Activated B cell treated with CpG ODN at 0.5 μM for 24 hours (primary cell): ENCODE measurements at regions not wholly inside any gene's neighbourhood (a gene's known extent, or its start where the extent isn't known, plus 50 kb on each side); places are given as distances from the start of the nearest gene placed in this dataset.

Experiments used
- ATAC-seq: fragments of 200-7000 bp; cut with Tn5 transposase; one replicate; pipeline ENCODE4 v1.10.0; 2021; ENCODE audit warnings: low read depth, mild to moderate bottlenecking, moderate library complexity
- CTCF ChIA-PET: fragments of 350-600 bp; sonication (Branson Sonifier 250); formaldehyde crosslinking; loops from one replicate; lab custom pipeline; 2021; ENCODE audit warnings: antibody characterized with exemption; lab: Charles Lee
- POLR2A ChIA-PET: fragments of 350-600 bp; sonication (Branson Sonifier 250); formaldehyde crosslinking; loops from one replicate; lab custom pipeline; 2021; ENCODE audit warnings: antibody characterized with exemption; lab: Charles Lee
- DNase-seq: peaks from one replicate; pipeline ENCODE4 v3.0.0; 2022
- H3K27ac Mint-ChIP-seq: one replicate; pipeline ENCODE4 v1.8.0; 2020; ENCODE audit warnings: mixed read lengths
- H3K27me3 Mint-ChIP-seq: one replicate; pipeline ENCODE4 v1.8.0; 2021; ENCODE audit warnings: mixed read lengths
- H3K36me3 Mint-ChIP-seq: one replicate; pipeline ENCODE4 v1.8.0; 2021; ENCODE audit warnings: low read depth, mixed read lengths
- H3K4me1 Mint-ChIP-seq: one replicate; pipeline ENCODE4 v1.8.0; 2021; ENCODE audit warnings: mixed read lengths
- H3K4me3 Mint-ChIP-seq: one replicate; pipeline ENCODE4 v1.8.0; 2020; ENCODE audit warnings: mild to moderate bottlenecking, mixed read lengths
- H3K9me3 Mint-ChIP-seq: one replicate; pipeline ENCODE4 v1.8.0; 2020; ENCODE audit warnings: mixed read lengths
- CTCF ChIP-seq: fragments of 200-600 bp; IDR thresholded peaks from one replicate; pipeline ENCODE4 v1.8.0; 2022; ENCODE audit warnings: antibody characterized with exemption, mild to moderate bottlenecking
- intact Hi-C: fragments of 100-400 bp; cut with micrococcal nuclease; formaldehyde crosslinking; loops from one replicate; pipeline ENCODE4 v1.15.1; 2024

- ChIA-PET CTCF (no interaction called here), POLR2A (no interaction called here)
- no peak overlapping the region for H3K4me3 Mint-ChIP-seq
- H3K27me3 Mint-ChIP-seq, result no peaks in the 10 kb centered on the region
- H3K27ac Mint-ChIP-seq, result no peak overlapping the region
- H3K9me3 Mint-ChIP-seq, result no peaks in the 10 kb centered on the region
- ATAC-seq (no peak), DNase-seq (no peak)
- intact Hi-C loops, result no loop called here
- H3K36me3 Mint-ChIP-seq, result no peaks in the 10 kb centered on the region
- H3K4me1 Mint-ChIP-seq, result no peaks in the 10 kb centered on the region
- TF ChIP-seq CTCF, result no peak
Observed at GRCh38 chr6:164130151-164130550, 715.6 kb downstream of the QKI start.

- H3K4me3 Mint-ChIP-seq, result no peak overlapping the region
- POLR2A ChIA-PET, result no interaction called here
Observed at GRCh38 chr6:164129218-164129617, 714.7 kb downstream of the QKI start.

GRCh38 chr6:164128101-164128500 is 713.6 kb downstream of the QKI start:
- Mint-ChIP-seq H3K27me3 (no peaks in the 10 kb centered on the region), H3K36me3 (no peaks in the 10 kb centered on the region), H3K4me1 (no peaks in the 10 kb centered on the region), H3K4me3 (no peak overlapping the region), H3K9me3 (no peaks in the 10 kb centered on the region), H3K27ac (no peak overlapping the region)
- no peak for TF ChIP-seq CTCF
- DNase-seq, result no peak
- intact Hi-C loops, result no loop called here
- ChIA-PET POLR2A (no interaction called here), CTCF (no interaction called here)
- ATAC-seq, result no peak

More at GRCh38 chr6:164129218-164129617, 714.7 kb downstream of the QKI start:
- ATAC-seq (no peak), DNase-seq (no peak)
- intact Hi-C loops, result no loop called here
- TF ChIP-seq CTCF, result no peak
- Mint-ChIP-seq H3K36me3 (no peaks in the 10 kb centered on the region), H3K27ac (no peak overlapping the region), H3K27me3 (no peaks in the 10 kb centered on the region), H3K9me3 (no peaks in the 10 kb centered on the region), H3K4me1 (no peaks in the 10 kb centered on the region)
- CTCF ChIA-PET, result no interaction called here

GRCh38 chr6:164124986-164125385 is 710.5 kb downstream of the QKI start:
- no peak for DNase-seq
- no peak for ATAC-seq
- intact Hi-C loops, result no loop called here
- CTCF ChIA-PET, result no interaction called here
- POLR2A ChIA-PET, result no interaction called here
- Mint-ChIP-seq H3K4me3 (no peak overlapping the region), H3K27me3 (no peaks in the 10 kb centered on the region), H3K36me3 (no peaks in the 10 kb centered on the region), H3K4me1 (no peaks in the 10 kb centered on the region), H3K9me3 (no peaks in the 10 kb centered on the region), H3K27ac (no peak overlapping the region)
- no peak for TF ChIP-seq CTCF

GRCh38 chr6:164124473-164124872 is 710.0 kb downstream of the QKI start:
- no peak overlapping the region for H3K4me3 Mint-ChIP-seq
- DNase-seq, result no peak
- ChIA-PET POLR2A (no interaction called here), CTCF (no interaction called here)
- no peaks in the 10 kb centered on the region for H3K4me1 Mint-ChIP-seq
- H3K27ac Mint-ChIP-seq, result no peak overlapping the region
- no peak for ATAC-seq
- no peak for TF ChIP-seq CTCF
- no peaks in the 10 kb centered on the region for H3K27me3 Mint-ChIP-seq
- no peaks in the 10 kb centered on the region for H3K9me3 Mint-ChIP-seq
- H3K36me3 Mint-ChIP-seq, result no peaks in the 10 kb centered on the region
- intact Hi-C loops, result no loop called here
